ENCODE measurements at regions not wholly inside any gene's neighbourhood (a gene's known extent, or its start where the extent isn't known, plus 50 kb on each side); places are given as distances from the start of the nearest gene placed in this dataset.
A peak's percentile ranks its signal among the peaks of the same experiment; 100 is the strongest.

GRCh38 chr14:46322730-46323403 is 328.7 kb downstream of the RPL10L start:
- H3K27ac Mint-ChIP-seq: peak overlapping the region in 2 of 6 donors; percentile 24 to 57
- no peaks in the 10 kb centered on the region for H3K27me3 Mint-ChIP-seq (ENCODE audit: low read depth in 3 of 3)
- no peaks in the 10 kb centered on the region for H3K36me3 Mint-ChIP-seq
- DNase-seq: peak in 1 of 3 donors; percentile 6
- peaks cover 4 to 31% of the 10 kb centered on the region in 2 donors for H3K4me1 Mint-ChIP-seq
- H3K4me3 Mint-ChIP-seq: peak overlapping the region in 1 of 5 donors; percentile 2
- H3K9me3 Mint-ChIP-seq: peaks cover 0 to 37% (median 8%) of the 10 kb centered on the region in 6 donors

GRCh38 chr14:46322076-46322475 is 329.5 kb downstream of the RPL10L start:
- peaks cover 4 to 31% of the 10 kb centered on the region in 2 donors for H3K4me1 Mint-ChIP-seq

GRCh38 chr14:46306267-46306666 is 345.3 kb downstream of the RPL10L start:
- DNase-seq: no peak
- H3K4me1 Mint-ChIP-seq: no peaks in the 10 kb centered on the region
- no peaks in the 10 kb centered on the region for H3K27me3 Mint-ChIP-seq (ENCODE audit: low read depth in 3 of 3)
- peaks cover 4 to 48% (median 13%) of the 10 kb centered on the region in 6 donors for H3K9me3 Mint-ChIP-seq
- no peaks in the 10 kb centered on the region for H3K36me3 Mint-ChIP-seq
- no peak overlapping the region for H3K4me3 Mint-ChIP-seq
- no peak overlapping the region for H3K27ac Mint-ChIP-seq

More at GRCh38 chr14:46322076-46322475, 329.5 kb downstream of the RPL10L start:
- no peaks in the 10 kb centered on the region for H3K27me3 Mint-ChIP-seq (ENCODE audit: low read depth in 3 of 3)
- H3K36me3 Mint-ChIP-seq: no peaks in the 10 kb centered on the region
- peaks cover 0 to 41% (median 10%) of the 10 kb centered on the region in 6 donors for H3K9me3 Mint-ChIP-seq
- H3K4me3 Mint-ChIP-seq: no peak overlapping the region
- H3K27ac Mint-ChIP-seq: no peak overlapping the region
- DNase-seq: no peak

- H3K9me3 Mint-ChIP-seq: peaks cover 6 to 54% (median 18%) of the 10 kb centered on the region in 6 donors
- no peak overlapping the region for H3K27ac Mint-ChIP-seq
- DNase-seq: no peak
- no peak overlapping the region for H3K4me3 Mint-ChIP-seq
- H3K27me3 Mint-ChIP-seq (ENCODE audit: low read depth in 3 of 3): peaks cover 0 to 2% (median 0%) of the 10 kb centered on the region in 3 donors
- no peaks in the 10 kb centered on the region for H3K36me3 Mint-ChIP-seq
- H3K4me1 Mint-ChIP-seq: no peaks in the 10 kb centered on the region
Observed at GRCh38 chr14:46300765-46301164, 350.8 kb downstream of the RPL10L start.

GRCh38 chr14:46290706-46291105 is 360.9 kb downstream of the RPL10L start:
- peaks cover 20 to 63% (median 32%) of the 10 kb centered on the region in 6 donors for H3K9me3 Mint-ChIP-seq
- H3K36me3 Mint-ChIP-seq: peaks cover 0 to 3% (median 0%) of the 10 kb centered on the region in 3 donors
- no peaks in the 10 kb centered on the region for H3K27me3 Mint-ChIP-seq (ENCODE audit: low read depth in 3 of 3)

GRCh38 chr14:46279776-46280175 is 371.8 kb downstream of the RPL10L start:
- H3K4me1 Mint-ChIP-seq: no peaks in the 10 kb centered on the region
- H3K27me3 Mint-ChIP-seq (ENCODE audit: low read depth in 3 of 3): peaks cover 0 to 2% (median 0%) of the 10 kb centered on the region in 3 donors
- no peak for DNase-seq
- no peak overlapping the region for H3K27ac Mint-ChIP-seq
- no peaks in the 10 kb centered on the region for H3K36me3 Mint-ChIP-seq
- no peak overlapping the region for H3K4me3 Mint-ChIP-seq
- peaks cover 11 to 51% (median 23%) of the 10 kb centered on the region in 6 donors for H3K9me3 Mint-ChIP-seq

More at GRCh38 chr14:46290706-46291105, 360.9 kb downstream of the RPL10L start:
- no peak overlapping the region for H3K4me3 Mint-ChIP-seq
- no peak overlapping the region for H3K27ac Mint-ChIP-seq
- DNase-seq: no peak
- no peaks in the 10 kb centered on the region for H3K4me1 Mint-ChIP-seq

GRCh38 chr14:46279327-46279726 is 372.3 kb downstream of the RPL10L start:
- H3K4me3 Mint-ChIP-seq: no peak overlapping the region
- H3K27me3 Mint-ChIP-seq (ENCODE audit: low read depth in 3 of 3): peaks cover 0 to 2% (median 0%) of the 10 kb centered on the region in 3 donors
- no peak for DNase-seq
- no peaks in the 10 kb centered on the region for H3K4me1 Mint-ChIP-seq
- H3K36me3 Mint-ChIP-seq: no peaks in the 10 kb centered on the region
- H3K9me3 Mint-ChIP-seq: peaks cover 11 to 49% (median 22%) of the 10 kb centered on the region in 6 donors
- H3K27ac Mint-ChIP-seq: no peak overlapping the region

GRCh38 chr14:46259536-46259935 is 392.0 kb downstream of the RPL10L start:
- no peaks in the 10 kb centered on the region for H3K36me3 Mint-ChIP-seq
- no peak overlapping the region for H3K4me3 Mint-ChIP-seq
- H3K27me3 Mint-ChIP-seq (ENCODE audit: low read depth in 3 of 3): no peaks in the 10 kb centered on the region
- no peak overlapping the region for H3K27ac Mint-ChIP-seq
- H3K4me1 Mint-ChIP-seq: no peaks in the 10 kb centered on the region
- no peak for DNase-seq
- H3K9me3 Mint-ChIP-seq: peaks cover 10 to 37% (median 28%) of the 10 kb centered on the region in 6 donors

GRCh38 chr14:46256381-46256780 is 395.2 kb downstream of the RPL10L start:
- no peak for DNase-seq
- H3K36me3 Mint-ChIP-seq: no peaks in the 10 kb centered on the region
- H3K4me1 Mint-ChIP-seq: no peaks in the 10 kb centered on the region
- no peak overlapping the region for H3K4me3 Mint-ChIP-seq
- H3K9me3 Mint-ChIP-seq: peaks cover 5 to 42% (median 17%) of the 10 kb centered on the region in 6 donors
- no peaks in the 10 kb centered on the region for H3K27me3 Mint-ChIP-seq (ENCODE audit: low read depth in 3 of 3)
- no peak overlapping the region for H3K27ac Mint-ChIP-seq

GRCh38 chr14:46250113-46250703 is 401.4 kb downstream of the RPL10L start:
- Mint-ChIP-seq H3K27ac (no peak overlapping the region), H3K4me1 (no peaks in the 10 kb centered on the region), H3K9me3 (peaks cover 2 to 49% (median 9%) of the 10 kb centered on the region in 6 donors), H3K27me3 (ENCODE audit: low read depth in 3 of 3) (no peaks in the 10 kb centered on the region), H3K36me3 (no peaks in the 10 kb centered on the region), H3K4me3 (no peak overlapping the region)
- no peak for DNase-seq

GRCh38 chr14:46248001-46248630 is 403.5 kb downstream of the RPL10L start:
- Mint-ChIP-seq H3K4me1 (no peaks in the 10 kb centered on the region), H3K4me3 (no peak overlapping the region), H3K9me3 (peaks cover 0 to 49% (median 9%) of the 10 kb centered on the region in 6 donors), H3K36me3 (no peaks in the 10 kb centered on the region), H3K27me3 (ENCODE audit: low read depth in 3 of 3) (no peaks in the 10 kb centered on the region), H3K27ac (no peak overlapping the region)
- DNase-seq: no peak

- H3K9me3 Mint-ChIP-seq: peaks cover 0 to 69% (median 17%) of the 10 kb centered on the region in 6 donors
- DNase-seq: no peak
- H3K36me3 Mint-ChIP-seq: peaks cover 0 to 7% (median 0%) of the 10 kb centered on the region in 3 donors
Observed at GRCh38 chr14:46245276-46245675, 406.3 kb downstream of the RPL10L start.

GRCh38 chr14:46233786-46234185 is 417.8 kb downstream of the RPL10L start:
- H3K9me3 Mint-ChIP-seq: peaks cover 6 to 50% (median 16%) of the 10 kb centered on the region in 6 donors
- H3K27me3 Mint-ChIP-seq (ENCODE audit: low read depth in 3 of 3): no peaks in the 10 kb centered on the region
- H3K36me3 Mint-ChIP-seq: no peaks in the 10 kb centered on the region
- no peak overlapping the region for H3K4me3 Mint-ChIP-seq
- H3K4me1 Mint-ChIP-seq: no peaks in the 10 kb centered on the region
- H3K27ac Mint-ChIP-seq: no peak overlapping the region
- DNase-seq: no peak

More at GRCh38 chr14:46245276-46245675, 406.3 kb downstream of the RPL10L start:
- Mint-ChIP-seq H3K27me3 (ENCODE audit: low read depth in 3 of 3) (no peaks in the 10 kb centered on the region), H3K4me3 (no peak overlapping the region), H3K4me1 (no peaks in the 10 kb centered on the region), H3K27ac (no peak overlapping the region)

- H3K36me3 Mint-ChIP-seq: no peaks in the 10 kb centered on the region
- H3K27me3 Mint-ChIP-seq (ENCODE audit: low read depth in 3 of 3): peaks cover 0 to 2% (median 0%) of the 10 kb centered on the region in 3 donors
- peaks cover 8 to 41% (median 14%) of the 10 kb centered on the region in 6 donors for H3K9me3 Mint-ChIP-seq
- no peak overlapping the region for H3K4me3 Mint-ChIP-seq
- no peak for DNase-seq
- H3K27ac Mint-ChIP-seq: no peak overlapping the region
- H3K4me1 Mint-ChIP-seq: no peaks in the 10 kb centered on the region
Observed at GRCh38 chr14:46230540-46230939, 421.0 kb downstream of the RPL10L start.

Data from immature natural killer cell (primary cell).